HEK293 (cell line): ENCODE measurements at regions not wholly inside any gene's neighbourhood (a gene's known extent, or its start where the extent isn't known, plus 50 kb on each side); places are given as distances from the start of the nearest gene placed in this dataset.
"Not testable (repeated sequence)": the region's sequence is repeated elsewhere in the genome, so short reads cannot be mapped to it uniquely, and the experiment has no call there.

Experiments
- CTCF ChIA-PET: fragments of 350-600 bp; formaldehyde crosslinking; extraction: SDS; loops from one replicate; lab custom pipeline; 2021; ENCODE audit warnings: antibody characterized with exemption; lab: Yijun Ruan, JAX
- POLR2A ChIA-PET: fragments of 300-600 bp; formaldehyde crosslinking; extraction: SDS; loops from one replicate; lab custom pipeline; 2020; ENCODE audit warnings: antibody characterized with exemption, inconsistent platforms; lab: Yijun Ruan, JAX
- H3K27ac ChIP-seq: fragments of 200-500 bp; sonication (Bioruptor generic); 2 replicates; pipeline ENCODE4 v1.5.1; 2014; ENCODE audit warnings: low read depth, low read length, control low read depth, inconsistent platforms; ENCODE audit errors: extremely low read depth
- H3K36me3 ChIP-seq, 2 experiments: fragments of 200-500 bp in 1 of 2; sonication (Bioruptor generic) in 1 of 2; 1 replicate in 1 of 2; 2 replicates in 1 of 2; pipeline ENCODE4 v1.5.1; 2014 to 2017; ENCODE audit warnings: inconsistent platforms in 2 of 2, low read length in 2 of 2; ENCODE audit not compliant: control insufficient read depth in 2 of 2, insufficient read depth in 1 of 2
- H3K4me1 ChIP-seq: fragments of 200-500 bp; sonication (Bioruptor generic); 2 replicates; pipeline ENCODE4 v1.5.1; 2014; ENCODE audit warnings: mild to moderate bottlenecking, low read length, inconsistent platforms; ENCODE audit not compliant: control insufficient read depth, insufficient read depth
- H3K4me3 ChIP-seq: 2 replicates; pipeline ENCODE4 v1.5.1; 2011; ENCODE audit warnings: low read depth, mild to moderate bottlenecking, control low read depth, low read length, moderate library complexity
- H3K9me3 ChIP-seq: fragments of 200-500 bp; sonication (Bioruptor generic); 2 replicates; pipeline ENCODE4 v1.5.1; 2014; ENCODE audit warnings: low read depth, low read length, inconsistent platforms; ENCODE audit not compliant: control insufficient read depth, insufficient read depth
- BCL6B ChIP-seq: fragments of 450-650 bp; formaldehyde crosslinking; IDR thresholded peaks from 2 replicates; pipeline ENCODE4 v1.5.1; 2017; ENCODE audit warnings: missing biosample characterization, missing genetic modification characterization
- IKZF3 ChIP-seq: fragments of 450-650 bp; IDR thresholded peaks from 2 replicates; pipeline ENCODE4 v1.5.0; 2018; ENCODE audit warnings: missing biosample characterization, mild to moderate bottlenecking, missing genetic modification characterization, moderate library complexity
- KLF1 ChIP-seq: fragments of 450-650 bp; formaldehyde crosslinking; IDR thresholded peaks from 2 replicates; pipeline ENCODE4 v1.5.1; 2016; ENCODE audit warnings: missing biosample characterization, missing genetic modification characterization
- KLF10 ChIP-seq: fragments of 450-650 bp; IDR thresholded peaks from 2 replicates; pipeline ENCODE4 v1.5.1; 2018; ENCODE audit warnings: missing biosample characterization, mild to moderate bottlenecking, missing genetic modification characterization
- KLF17 ChIP-seq: fragments of 450-650 bp; formaldehyde crosslinking; IDR thresholded peaks from 2 replicates; pipeline ENCODE4 v1.5.1; 2016; ENCODE audit warnings: missing biosample characterization, missing genetic modification characterization
- PRDM1 ChIP-seq: fragments of 450-650 bp; formaldehyde crosslinking; IDR thresholded peaks from 2 replicates; pipeline ENCODE4; 2016; ENCODE audit warnings: missing biosample characterization, missing genetic modification characterization
- SCRT2 ChIP-seq: fragments of 450-650 bp; formaldehyde crosslinking; IDR thresholded peaks from 2 replicates; pipeline ENCODE4 v1.5.1; 2016; ENCODE audit warnings: missing biosample characterization, missing genetic modification characterization
- ZBTB6 ChIP-seq: fragments of 450-650 bp; formaldehyde crosslinking; IDR thresholded peaks from 2 replicates; pipeline ENCODE4 v1.5.1; 2017; ENCODE audit warnings: missing biosample characterization, missing genetic modification characterization
- ZNF121 ChIP-seq: fragments of 450-650 bp; formaldehyde crosslinking; IDR thresholded peaks from 2 replicates; pipeline ENCODE4 v1.5.1; 2016; ENCODE audit warnings: missing biosample characterization, missing genetic modification characterization
- ZNF214 ChIP-seq: fragments of 450-650 bp; formaldehyde crosslinking; IDR thresholded peaks from 2 replicates; pipeline ENCODE4 v1.5.1; 2017; ENCODE audit warnings: missing biosample characterization, mild to moderate bottlenecking, missing genetic modification characterization, borderline replicate concordance
- ZNF366 ChIP-seq: fragments of 450-650 bp; formaldehyde crosslinking; conservative IDR thresholded peaks from 2 replicates; pipeline ENCODE4 v1.5.1; 2016; ENCODE audit warnings: missing biosample characterization, missing genetic modification characterization
- ZNF544 ChIP-seq: fragments of 450-650 bp; formaldehyde crosslinking; IDR thresholded peaks from 2 replicates; pipeline ENCODE4 v1.5.0; 2017; ENCODE audit warnings: missing biosample characterization, missing genetic modification characterization
- ZNF549 ChIP-seq: fragments of 450-650 bp; IDR thresholded peaks from 2 replicates; pipeline ENCODE4 v1.5.1; 2018; ENCODE audit warnings: missing biosample characterization, missing genetic modification characterization, mild to moderate bottlenecking, inconsistent platforms, moderate library complexity
- ZNF621 ChIP-seq: fragments of 450-650 bp; formaldehyde crosslinking; IDR thresholded peaks from 2 replicates; pipeline ENCODE4 v1.5.1; 2017; ENCODE audit warnings: missing biosample characterization, missing genetic modification characterization
- ZNF660 ChIP-seq: fragments of 450-650 bp; IDR thresholded peaks from 2 replicates; pipeline ENCODE4 v1.5.1; 2018; ENCODE audit warnings: missing biosample characterization, mild to moderate bottlenecking, missing genetic modification characterization
- ZNF692 ChIP-seq: fragments of 450-650 bp; formaldehyde crosslinking; IDR thresholded peaks from 2 replicates; pipeline ENCODE4 v1.5.1; 2016; ENCODE audit warnings: missing biosample characterization, missing genetic modification characterization

- Histone ChIP-seq H3K9me3 (no peaks in the 10 kb centered on the region), H3K27ac (no peak overlapping the region), H3K4me1 (no peaks in the 10 kb centered on the region), H3K36me3 (no peaks in the 10 kb centered on the region), H3K4me3 (no peak overlapping the region)
- CTCF ChIA-PET, result interaction anchor here (0.8 to 0.9 kb wide), 2 partner anchors 63 to 103 kb away, joined by 3 to 4 read pairs; no protein-coding TSS in a partner anchor
- POLR2A ChIA-PET, result interaction anchor here (0.6 to 1.0 kb wide), 2 partner anchors 56 to 63 kb away, joined by 3 read pairs; no protein-coding TSS in a partner anchor
- TF ChIP-seq PRDM1 (tag by site-specific recombination) (peak; percentile 19; the same call in 1 of the 2 replicates), ZNF121 (tag by site-specific recombination) (no peak)
Observed at GRCh38 chr6:26278536-26278935, 86.5 kb upstream of the BTN3A2 start.

GRCh38 chr6:26279371-26279770 lies 85.6 kb upstream of the BTN3A2 start:
- H3K4me1 ChIP-seq, H3K27ac ChIP-seq, POLR2A ChIA-PET, H3K9me3 ChIP-seq, H3K36me3 ChIP-seq, H3K4me3 ChIP-seq: not testable (repeated sequence)
- CTCF ChIA-PET, result interaction anchor here (0.7 kb wide), 1 partner anchor 9 kb away, joined by 8 read pairs; no protein-coding TSS in a partner anchor

GRCh38 chr6:26280407-26280806 lies 84.6 kb upstream of the BTN3A2 start:
- POLR2A ChIA-PET, result interaction anchor here (1.0 to 1.5 kb wide), 2 partner anchors 30 to 64 kb away, joined by 3 read pairs; a partner anchor contains a TSS
- Histone ChIP-seq H3K27ac (no peak overlapping the region), H3K36me3 (no peaks in the 10 kb centered on the region), H3K9me3 (no peaks in the 10 kb centered on the region), H3K4me3 (no peak overlapping the region), H3K4me1 (no peaks in the 10 kb centered on the region)
- TF ChIP-seq PRDM1 (tag by site-specific recombination) (peak; percentile 14; the same call in 1 of the 2 replicates), KLF1 (tag by site-specific recombination) (no peak), IKZF3 (tag by site-specific recombination) (peak; percentile 55; the same call in 1 of the 2 replicates), ZNF660 (tag by site-specific recombination) (0 out of 2 replicates have a peak, but pooled peaks have one; percentile 22), ZBTB6 (0 out of 2 replicates have a peak, but pooled peaks have one; percentile 35), KLF17 (tag by site-specific recombination) (no peak), ZNF621 (tag by site-specific recombination) (no peak), ZNF692 (no peak), KLF10 (peak; percentile 36; the same call in 1 of the 2 replicates), ZNF366 (tag by site-specific recombination) (no peak), ZNF544 (tag by site-specific recombination) (0 out of 2 replicates have a peak, but pooled peaks have one; percentile 25), ZNF214 (tag by site-specific recombination) (no peak), SCRT2 (no peak), ZNF549 (tag by site-specific recombination) (0 out of 2 replicates have a peak, but pooled peaks have one; percentile 22), BCL6B (tag by site-specific recombination) (no peak)
- CTCF ChIA-PET, result interaction anchor here (0.5 to 1.1 kb wide), 4 partner anchors 18 to 1325 kb away, joined by 3 to 6 read pairs (median 4); no protein-coding TSS in a partner anchor
